ENCODE measurements at regions not wholly inside any gene's neighbourhood (a gene's known extent, or its start where the extent isn't known, plus 50 kb on each side); places are given as distances from the start of the nearest gene placed in this dataset.

DNA sequence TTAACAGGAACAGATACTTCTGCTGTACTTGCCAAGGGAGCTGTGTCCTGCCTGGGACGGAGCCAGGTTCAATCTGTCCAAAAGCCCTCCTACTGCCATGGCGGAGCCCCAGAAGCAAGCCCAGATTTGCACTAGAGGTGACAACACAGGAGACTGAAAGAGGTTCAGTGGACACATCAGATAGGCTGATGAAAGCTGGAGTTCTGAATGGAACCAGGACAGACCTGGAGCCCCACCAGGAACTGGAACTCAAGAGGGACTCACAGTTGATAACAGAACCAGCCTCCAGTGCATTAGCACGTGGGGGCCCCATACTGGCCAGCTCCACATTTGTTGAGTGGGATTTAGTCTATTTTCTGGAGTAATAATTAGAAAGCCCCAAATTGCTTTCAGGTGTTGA, 315.5 kb downstream of the ARRDC4 start:
- Histone ChIP-seq H3K36me3 (ENCODE audit: control insufficient read depth in 5 of 5, insufficient read depth in 5 of 5, low read length in 5 of 5) (no peaks in the 10 kb centered on the region), H3K9ac (ENCODE audit: low read length in 5 of 5) (no peak overlapping the region), H3K4me3 (ENCODE audit: low read depth in 1 of 5, low read length in 5 of 5) (no peak overlapping the region), H3K9me3 (ENCODE audit: control insufficient read depth in 5 of 5, low read length in 5 of 5) (no peaks in the 10 kb centered on the region), H3K4me1 (ENCODE audit: control insufficient read depth in 5 of 5, insufficient read depth in 5 of 5, low read length in 5 of 5) (no peaks in the 10 kb centered on the region), H3K27me3 (ENCODE audit: control insufficient read depth in 5 of 5, insufficient read depth in 4 of 5, low read length in 5 of 5) (peaks cover 0 to 4% (median 2%) of the 10 kb centered on the region in 5 donors), H3K27ac (ENCODE audit: low read depth, low read length) (no peak overlapping the region)

DNA sequence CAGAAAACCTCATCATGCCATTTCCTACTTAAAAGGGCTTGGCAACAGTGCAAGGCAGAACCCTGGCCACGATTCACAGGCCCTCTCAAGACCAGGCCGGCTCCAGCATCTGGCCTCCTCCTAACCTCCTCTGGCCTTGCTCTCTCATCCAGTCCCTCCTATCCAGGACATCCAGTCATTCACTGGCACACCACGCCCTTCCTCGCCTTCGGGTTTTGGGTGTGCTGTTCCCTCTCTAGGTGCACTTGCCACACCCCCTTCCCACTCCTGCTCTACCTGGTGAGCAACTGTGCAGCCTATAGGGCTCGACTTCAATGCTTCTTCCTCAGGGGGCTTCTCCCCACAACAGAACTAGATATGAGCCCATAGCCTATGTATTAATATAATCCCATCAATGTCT, 317.1 kb downstream of the ARRDC4 start:
- Histone ChIP-seq H3K9me3 (ENCODE audit: control insufficient read depth in 5 of 5, low read length in 5 of 5) (no peaks in the 10 kb centered on the region), H3K4me3 (ENCODE audit: low read depth in 1 of 5, low read length in 5 of 5) (no peak overlapping the region), H3K27ac (ENCODE audit: low read depth, low read length) (no peak overlapping the region), H3K4me1 (ENCODE audit: control insufficient read depth in 5 of 5, insufficient read depth in 5 of 5, low read length in 5 of 5) (no peaks in the 10 kb centered on the region), H3K9ac (ENCODE audit: low read length in 5 of 5) (no peak overlapping the region), H3K36me3 (ENCODE audit: control insufficient read depth in 5 of 5, insufficient read depth in 5 of 5, low read length in 5 of 5) (no peaks in the 10 kb centered on the region), H3K27me3 (ENCODE audit: control insufficient read depth in 5 of 5, insufficient read depth in 4 of 5, low read length in 5 of 5) (peaks cover 0 to 5% (median 4%) of the 10 kb centered on the region in 5 donors)

DNA sequence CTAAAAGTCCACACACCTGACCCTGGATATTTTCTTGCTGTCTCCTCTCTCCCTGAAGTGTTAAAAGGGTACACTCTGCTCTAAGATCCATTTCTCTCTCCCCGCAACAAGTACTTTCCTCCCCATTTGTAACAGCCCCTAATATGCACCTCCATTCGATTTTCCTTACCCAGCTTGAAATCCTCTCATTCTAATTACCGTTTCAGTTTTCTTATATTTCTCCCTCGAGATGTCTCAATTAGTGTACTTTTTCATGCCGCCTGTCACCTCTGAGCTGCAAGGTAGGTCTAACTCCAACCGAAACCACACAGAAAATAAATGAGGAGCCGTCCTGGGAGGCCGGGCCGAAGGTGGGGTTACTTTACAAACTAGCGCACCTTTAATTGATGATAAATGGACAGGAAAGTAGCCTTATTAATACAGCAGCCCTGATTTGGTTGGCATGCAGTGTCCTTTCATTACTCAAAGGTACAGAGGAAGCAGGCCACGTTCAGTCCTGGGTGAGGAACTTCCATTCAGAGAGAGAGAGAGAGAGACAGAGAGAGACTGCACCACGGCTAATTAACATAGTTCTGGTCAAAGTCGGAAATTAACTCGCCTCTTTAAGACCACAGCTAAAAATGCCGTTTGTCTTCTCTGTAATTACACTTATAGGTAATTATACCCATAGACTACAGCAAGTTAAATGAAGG, 319.9 kb downstream of the ARRDC4 start:
- peaks cover 0 to 8% (median 4%) of the 10 kb centered on the region in 5 donors for H3K27me3 ChIP-seq (ENCODE audit: control insufficient read depth in 5 of 5, insufficient read depth in 4 of 5, low read length in 5 of 5)
- H3K9ac ChIP-seq (ENCODE audit: low read length in 5 of 5) = no peak overlapping the region
- no peaks in the 10 kb centered on the region for H3K36me3 ChIP-seq (ENCODE audit: control insufficient read depth in 5 of 5, insufficient read depth in 5 of 5, low read length in 5 of 5)
- no peak overlapping the region for H3K4me3 ChIP-seq (ENCODE audit: low read depth in 1 of 5, low read length in 5 of 5)
- no peaks in the 10 kb centered on the region for H3K9me3 ChIP-seq (ENCODE audit: control insufficient read depth in 5 of 5, low read length in 5 of 5)
- no peaks in the 10 kb centered on the region for H3K4me1 ChIP-seq (ENCODE audit: control insufficient read depth in 5 of 5, insufficient read depth in 5 of 5, low read length in 5 of 5)
- H3K27ac ChIP-seq (ENCODE audit: low read depth, low read length) = no peak overlapping the region

DNA sequence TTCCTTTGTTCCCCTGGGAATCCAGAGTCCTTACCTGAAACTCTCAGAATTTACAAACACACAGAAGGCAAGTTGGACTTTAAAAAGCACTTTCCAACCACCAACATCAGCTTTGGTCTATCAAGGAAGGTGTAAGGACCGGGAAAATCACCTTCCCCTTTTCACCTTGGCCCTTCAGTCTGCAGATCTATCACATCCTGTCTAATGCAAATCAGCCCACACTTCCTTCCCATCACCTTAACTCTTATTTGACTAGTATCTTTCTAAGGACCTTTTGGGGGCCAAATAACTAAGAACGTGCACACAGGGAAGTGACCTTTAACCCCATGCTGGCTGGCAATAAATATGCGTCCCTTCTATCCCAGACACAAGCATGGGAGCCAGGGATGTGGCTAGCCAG, 320.6 kb downstream of the ARRDC4 start:
- Histone ChIP-seq H3K4me1 (ENCODE audit: control insufficient read depth in 5 of 5, insufficient read depth in 5 of 5, low read length in 5 of 5) (no peaks in the 10 kb centered on the region), H3K36me3 (ENCODE audit: control insufficient read depth in 5 of 5, insufficient read depth in 5 of 5, low read length in 5 of 5) (no peaks in the 10 kb centered on the region), H3K9me3 (ENCODE audit: control insufficient read depth in 5 of 5, low read length in 5 of 5) (no peaks in the 10 kb centered on the region), H3K4me3 (ENCODE audit: low read depth in 1 of 5, low read length in 5 of 5) (no peak overlapping the region), H3K27me3 (ENCODE audit: control insufficient read depth in 5 of 5, insufficient read depth in 4 of 5, low read length in 5 of 5) (peaks cover 0 to 13% (median 4%) of the 10 kb centered on the region in 5 donors), H3K9ac (ENCODE audit: low read length in 5 of 5) (no peak overlapping the region), H3K27ac (ENCODE audit: low read depth, low read length) (no peak overlapping the region)

DNA sequence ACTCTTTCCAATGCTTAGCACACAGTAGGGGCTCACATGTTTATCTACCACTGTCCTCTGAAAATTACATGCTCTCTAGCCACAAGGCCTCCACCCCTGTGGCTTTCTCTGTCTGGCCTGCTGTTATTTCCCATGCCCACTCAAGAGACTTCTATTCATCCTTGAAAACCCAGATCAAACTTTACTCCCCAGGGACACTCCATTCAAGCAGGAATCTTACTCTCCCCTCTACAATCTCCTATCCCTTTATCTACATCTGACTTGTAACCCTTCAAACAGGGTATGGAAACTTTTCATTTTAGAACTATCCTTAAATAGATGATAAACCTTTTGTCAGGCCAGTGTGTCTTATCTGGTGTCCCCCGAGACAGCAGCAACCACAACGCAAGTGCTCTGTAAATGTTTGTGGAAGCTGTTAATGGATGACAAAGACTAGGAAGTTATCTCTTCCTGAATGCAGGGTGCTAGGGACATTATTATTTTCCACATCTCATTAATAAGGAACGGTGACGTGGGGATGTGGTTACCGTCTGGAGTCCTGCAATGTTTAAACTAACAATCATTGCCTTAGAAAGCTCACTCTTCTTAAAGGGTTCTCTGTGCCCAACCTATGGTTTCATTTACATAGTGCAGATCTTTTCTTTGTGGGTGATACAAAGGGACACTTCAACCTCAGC, 322.3 kb downstream of the ARRDC4 start:
- H3K4me1 ChIP-seq (ENCODE audit: control insufficient read depth in 5 of 5, insufficient read depth in 5 of 5, low read length in 5 of 5) = no peaks in the 10 kb centered on the region
- H3K36me3 ChIP-seq (ENCODE audit: control insufficient read depth in 5 of 5, insufficient read depth in 5 of 5, low read length in 5 of 5) = no peaks in the 10 kb centered on the region
- no peak overlapping the region for H3K27ac ChIP-seq (ENCODE audit: low read depth, low read length)
- H3K4me3 ChIP-seq (ENCODE audit: low read depth in 1 of 5, low read length in 5 of 5) = no peak overlapping the region
- no peaks in the 10 kb centered on the region for H3K9me3 ChIP-seq (ENCODE audit: control insufficient read depth in 5 of 5, low read length in 5 of 5)
- H3K27me3 ChIP-seq (ENCODE audit: control insufficient read depth in 5 of 5, insufficient read depth in 4 of 5, low read length in 5 of 5) = peaks cover 0 to 18% (median 4%) of the 10 kb centered on the region in 5 donors
- H3K9ac ChIP-seq (ENCODE audit: low read length in 5 of 5) = no peak overlapping the region

DNA sequence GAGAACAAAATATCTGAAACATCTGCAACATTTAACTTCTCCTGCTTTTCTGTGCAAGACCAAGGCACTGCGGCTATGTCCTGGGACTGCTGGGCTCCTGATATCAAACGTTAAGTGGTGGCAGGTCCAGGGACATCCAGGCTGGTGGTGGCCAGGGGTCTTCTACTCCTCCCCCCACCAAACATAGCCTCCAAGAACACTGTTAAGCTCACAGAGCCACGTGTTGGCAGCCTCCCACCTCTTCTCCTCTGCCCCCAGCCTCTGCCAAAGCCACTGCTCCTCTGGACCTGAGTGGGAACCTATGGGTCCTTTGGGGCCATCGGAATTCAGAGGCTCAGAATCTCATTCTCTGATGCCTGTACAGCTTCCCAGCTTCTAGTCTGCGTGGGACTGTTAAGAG, 325.7 kb downstream of the ARRDC4 start:
- peaks cover 9 to 19% (median 13%) of the 10 kb centered on the region in 5 donors for H3K27me3 ChIP-seq (ENCODE audit: control insufficient read depth in 5 of 5, insufficient read depth in 4 of 5, low read length in 5 of 5)
- H3K9ac ChIP-seq (ENCODE audit: low read length in 5 of 5) = no peak overlapping the region
- no peaks in the 10 kb centered on the region for H3K4me1 ChIP-seq (ENCODE audit: control insufficient read depth in 5 of 5, insufficient read depth in 5 of 5, low read length in 5 of 5)
- no peaks in the 10 kb centered on the region for H3K36me3 ChIP-seq (ENCODE audit: control insufficient read depth in 5 of 5, insufficient read depth in 5 of 5, low read length in 5 of 5)
- no peak overlapping the region for H3K4me3 ChIP-seq (ENCODE audit: low read depth in 1 of 5, low read length in 5 of 5)
- H3K9me3 ChIP-seq (ENCODE audit: control insufficient read depth in 5 of 5, low read length in 5 of 5) = no peaks in the 10 kb centered on the region
- no peak overlapping the region for H3K27ac ChIP-seq (ENCODE audit: low read depth, low read length)

- H3K4me1 ChIP-seq (ENCODE audit: control insufficient read depth in 5 of 5, insufficient read depth in 5 of 5, low read length in 5 of 5) = no peaks in the 10 kb centered on the region
- H3K4me3 ChIP-seq (ENCODE audit: low read depth in 1 of 5, low read length in 5 of 5) = no peak overlapping the region
- H3K9ac ChIP-seq (ENCODE audit: low read length in 5 of 5) = no peak overlapping the region
- no peaks in the 10 kb centered on the region for H3K36me3 ChIP-seq (ENCODE audit: control insufficient read depth in 5 of 5, insufficient read depth in 5 of 5, low read length in 5 of 5)
- no peaks in the 10 kb centered on the region for H3K9me3 ChIP-seq (ENCODE audit: control insufficient read depth in 5 of 5, low read length in 5 of 5)
- no peak overlapping the region for H3K27ac ChIP-seq (ENCODE audit: low read depth, low read length)
- H3K27me3 ChIP-seq (ENCODE audit: control insufficient read depth in 5 of 5, insufficient read depth in 4 of 5, low read length in 5 of 5) = peaks cover 9 to 19% (median 14%) of the 10 kb centered on the region in 5 donors
Measured at GRCh38 chr15:98286831-98287230, 326.3 kb downstream of the ARRDC4 start.

DNA sequence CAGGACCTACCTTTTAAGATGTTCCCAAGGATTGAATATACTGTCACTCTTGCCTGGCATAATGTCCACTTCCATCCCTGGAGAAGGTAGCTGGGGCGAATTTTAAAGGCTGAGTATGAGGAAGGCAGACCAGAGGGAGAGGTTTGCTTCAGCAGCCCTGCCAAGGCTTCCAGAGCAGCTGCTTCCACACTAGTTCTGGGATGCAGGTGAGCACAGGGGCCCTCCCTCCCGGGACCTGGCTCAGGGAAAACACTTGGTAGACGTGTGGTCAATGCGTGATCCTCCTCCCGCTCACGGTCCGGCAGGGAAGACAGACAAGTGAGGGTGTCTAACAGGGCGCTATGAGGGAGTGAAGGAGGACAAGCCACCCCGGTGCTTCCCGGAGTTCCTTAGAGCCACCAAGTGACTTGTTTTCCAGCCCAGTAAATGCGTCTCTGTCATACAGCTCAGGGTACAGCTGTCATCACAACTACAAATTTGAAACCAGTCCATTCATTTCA, 327.6 kb downstream of the ARRDC4 start:
- no peaks in the 10 kb centered on the region for H3K9me3 ChIP-seq (ENCODE audit: control insufficient read depth in 5 of 5, low read length in 5 of 5)
- peaks cover 14 to 31% (median 20%) of the 10 kb centered on the region in 5 donors for H3K27me3 ChIP-seq (ENCODE audit: control insufficient read depth in 5 of 5, insufficient read depth in 4 of 5, low read length in 5 of 5)
- no peak overlapping the region for H3K9ac ChIP-seq (ENCODE audit: low read length in 5 of 5)
- peaks cover 0 to 7% (median 6%) of the 10 kb centered on the region in 5 donors for H3K4me1 ChIP-seq (ENCODE audit: control insufficient read depth in 5 of 5, insufficient read depth in 5 of 5, low read length in 5 of 5)
- no peaks in the 10 kb centered on the region for H3K36me3 ChIP-seq (ENCODE audit: control insufficient read depth in 5 of 5, insufficient read depth in 5 of 5, low read length in 5 of 5)
- H3K4me3 ChIP-seq (ENCODE audit: low read depth in 1 of 5, low read length in 5 of 5) = no peak overlapping the region
- H3K27ac ChIP-seq (ENCODE audit: low read depth, low read length) = no peak overlapping the region

DNA sequence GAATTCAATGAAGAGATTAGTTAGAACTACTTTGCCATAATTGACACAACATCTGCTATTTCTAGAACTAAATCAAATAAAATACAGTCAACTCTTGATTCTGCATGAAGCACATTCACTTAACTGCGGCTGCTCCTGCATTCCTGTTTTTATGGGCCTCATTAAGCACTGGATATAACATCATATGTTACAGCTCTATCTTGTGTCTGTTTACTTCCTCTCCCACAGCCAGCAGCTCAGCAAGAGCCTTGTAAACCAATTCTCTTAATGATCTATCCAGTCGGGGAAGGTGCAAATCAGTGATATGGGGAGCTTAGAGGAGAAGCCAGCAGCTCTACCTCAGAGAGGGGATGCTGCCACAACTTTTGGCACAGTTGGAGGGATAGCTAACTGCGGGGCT, 329.2 kb downstream of the ARRDC4 start:
- Histone ChIP-seq H3K27ac (ENCODE audit: low read depth, low read length) (no peak overlapping the region), H3K27me3 (ENCODE audit: control insufficient read depth in 5 of 5, insufficient read depth in 4 of 5, low read length in 5 of 5) (peaks cover 18 to 33% (median 27%) of the 10 kb centered on the region in 5 donors), H3K4me1 (ENCODE audit: control insufficient read depth in 5 of 5, insufficient read depth in 5 of 5, low read length in 5 of 5) (peaks cover 0 to 7% (median 6%) of the 10 kb centered on the region in 5 donors), H3K36me3 (ENCODE audit: control insufficient read depth in 5 of 5, insufficient read depth in 5 of 5, low read length in 5 of 5) (no peaks in the 10 kb centered on the region), H3K4me3 (ENCODE audit: low read depth in 1 of 5, low read length in 5 of 5) (no peak overlapping the region), H3K9ac (ENCODE audit: low read length in 5 of 5) (no peak overlapping the region), H3K9me3 (ENCODE audit: control insufficient read depth in 5 of 5, low read length in 5 of 5) (no peaks in the 10 kb centered on the region)

GRCh38 chr15:98292442-98293240, 332.1 kb downstream of the ARRDC4 start:
- Histone ChIP-seq H3K27ac (ENCODE audit: low read depth, low read length) (no peak overlapping the region), H3K4me1 (ENCODE audit: control insufficient read depth in 5 of 5, insufficient read depth in 5 of 5, low read length in 5 of 5) (peaks cover 0 to 7% (median 6%) of the 10 kb centered on the region in 5 donors), H3K9me3 (ENCODE audit: control insufficient read depth in 5 of 5, low read length in 5 of 5) (no peaks in the 10 kb centered on the region), H3K9ac (ENCODE audit: low read length in 5 of 5) (no peak overlapping the region), H3K4me3 (ENCODE audit: low read depth in 1 of 5, low read length in 5 of 5) (no peak overlapping the region), H3K27me3 (ENCODE audit: control insufficient read depth in 5 of 5, insufficient read depth in 4 of 5, low read length in 5 of 5) (peaks cover 18 to 26% (median 22%) of the 10 kb centered on the region in 5 donors), H3K36me3 (ENCODE audit: control insufficient read depth in 5 of 5, insufficient read depth in 5 of 5, low read length in 5 of 5) (no peaks in the 10 kb centered on the region)
